GM19395 (cell line): ENCODE measurements at regions not wholly inside any gene's neighbourhood (a gene's known extent, or its start where the extent isn't known, plus 50 kb on each side); places are given as distances from the start of the nearest gene placed in this dataset.

Source experiments
- ATAC-seq: cut with Tn5 transposase; IDR thresholded peaks from one replicate; pipeline ENCODE4 v1.9.1; 2021; ENCODE audit warnings: mild to moderate bottlenecking, moderate library complexity; ENCODE audit not compliant: unreplicated experiment

GRCh38 chr13:50071379-50071778 lies 56.1 kb downstream of the KCNRG start:
- ATAC-seq: no peak

GRCh38 chr13:50072676-50073075 lies 57.4 kb downstream of the KCNRG start:
- no peak for ATAC-seq

GRCh38 chr13:50073340-50073739 lies 58.1 kb downstream of the KCNRG start:
- no peak for ATAC-seq

DNA sequence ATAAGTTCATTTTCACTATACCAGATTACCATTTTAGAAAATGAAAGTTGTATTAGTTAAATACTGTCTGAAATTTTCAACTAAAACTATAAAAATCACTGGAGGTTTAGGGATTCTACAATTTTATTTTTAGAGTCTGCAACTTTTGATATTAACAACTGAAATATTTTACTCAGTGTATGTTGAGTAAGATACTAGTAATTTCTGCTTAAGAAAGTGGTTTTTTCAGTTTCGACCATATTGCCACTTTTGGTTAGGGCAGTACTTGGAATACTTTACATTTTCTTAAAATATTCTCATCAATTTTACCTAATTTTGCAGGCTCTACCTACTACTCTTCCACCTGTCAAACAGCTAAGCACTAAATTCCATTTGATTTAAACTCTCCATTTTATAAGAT lies 59.6 kb downstream of the KCNRG start:
- peak; percentile 77 for ATAC-seq

DNA sequence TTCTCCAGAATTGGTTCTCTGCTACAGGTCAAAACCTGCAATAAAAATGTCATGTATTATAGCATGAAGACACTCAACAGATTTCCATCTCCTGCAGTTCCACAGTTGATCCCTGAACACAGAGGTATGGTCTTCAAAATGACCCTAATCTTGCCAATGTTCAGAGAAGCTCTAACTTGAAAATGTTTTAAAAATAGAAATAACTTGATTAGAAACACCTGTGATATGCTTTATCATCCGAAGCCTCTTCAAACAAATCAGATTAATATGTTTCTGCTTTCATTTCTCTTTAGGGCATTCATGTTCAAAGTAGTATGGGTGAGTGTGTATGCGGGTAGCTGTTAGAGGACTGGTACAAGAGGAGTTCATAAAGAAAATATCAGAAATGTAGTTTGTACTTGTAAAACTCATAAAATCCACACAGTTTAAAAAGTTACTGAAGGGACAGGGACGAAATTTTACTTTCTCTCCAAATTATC lies 60.4 kb downstream of the KCNRG start:
- ATAC-seq: peak; percentile 35

- no peak for ATAC-seq
Measured at GRCh38 chr13:50077431-50077830, 62.2 kb downstream of the KCNRG start.

DNA sequence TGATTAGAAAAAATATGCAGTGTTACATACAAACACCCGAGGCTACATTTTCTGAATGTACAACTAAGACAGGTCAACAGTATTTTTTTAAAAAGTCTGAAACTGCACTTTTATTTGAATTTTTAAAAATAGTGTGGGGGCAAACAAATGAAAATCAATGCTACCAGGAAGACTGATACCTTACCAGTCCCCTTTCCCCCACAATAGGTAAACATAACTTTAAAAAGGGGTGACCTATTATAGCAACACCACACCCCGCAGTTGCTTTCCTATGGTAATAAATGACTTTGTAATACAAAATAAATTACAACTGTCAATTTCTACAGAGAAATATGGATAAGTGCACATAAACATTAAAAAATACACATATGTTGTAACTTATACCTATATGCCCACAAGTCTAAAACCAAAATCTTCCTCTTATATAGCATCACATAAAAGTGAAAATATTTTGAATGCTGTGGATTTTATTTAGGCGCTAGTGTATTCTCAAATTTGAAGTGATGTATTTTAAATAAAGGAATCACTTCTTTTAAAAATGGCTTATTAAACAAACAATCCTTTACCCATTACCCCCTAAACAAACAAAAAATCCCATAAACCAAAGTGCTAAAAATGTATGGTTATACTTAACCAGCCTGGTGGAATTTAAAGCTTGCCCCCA lies 63.1 kb downstream of the KCNRG start:
- ATAC-seq: no peak

DNA sequence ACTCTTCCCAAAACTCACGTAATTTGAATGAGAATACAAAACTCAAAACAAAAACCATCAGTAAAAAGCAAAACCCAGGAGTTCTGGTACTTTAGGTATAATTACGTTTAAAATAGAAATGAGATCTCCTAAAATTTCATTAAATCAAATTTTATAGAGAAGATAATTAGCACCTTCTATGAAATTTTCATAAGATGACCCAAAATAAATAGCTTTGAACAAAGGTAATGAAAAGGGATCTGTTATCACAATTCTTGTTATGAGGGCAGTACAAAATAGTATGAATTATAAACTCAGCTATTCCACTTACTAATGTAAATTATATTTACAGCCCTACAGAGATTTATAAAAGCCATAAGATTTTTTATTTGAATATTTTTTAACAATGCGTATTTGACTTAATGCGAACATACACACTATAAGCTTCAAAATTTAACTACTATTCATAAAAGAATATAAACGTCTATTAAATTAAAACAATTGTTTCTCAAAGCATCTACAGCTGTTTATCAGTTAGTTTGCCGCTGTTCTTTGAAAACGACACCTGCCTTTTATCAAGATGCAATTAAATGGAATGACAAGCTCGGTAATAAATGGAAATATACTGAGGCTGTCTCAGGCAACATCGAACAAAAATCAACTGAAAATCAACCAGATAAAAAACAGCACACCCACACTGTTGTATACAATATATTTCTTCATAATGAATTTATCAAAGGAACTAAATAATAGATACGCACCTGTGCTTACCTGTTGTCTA lies 63.8 kb downstream of the KCNRG start:
- no peak for ATAC-seq

DNA sequence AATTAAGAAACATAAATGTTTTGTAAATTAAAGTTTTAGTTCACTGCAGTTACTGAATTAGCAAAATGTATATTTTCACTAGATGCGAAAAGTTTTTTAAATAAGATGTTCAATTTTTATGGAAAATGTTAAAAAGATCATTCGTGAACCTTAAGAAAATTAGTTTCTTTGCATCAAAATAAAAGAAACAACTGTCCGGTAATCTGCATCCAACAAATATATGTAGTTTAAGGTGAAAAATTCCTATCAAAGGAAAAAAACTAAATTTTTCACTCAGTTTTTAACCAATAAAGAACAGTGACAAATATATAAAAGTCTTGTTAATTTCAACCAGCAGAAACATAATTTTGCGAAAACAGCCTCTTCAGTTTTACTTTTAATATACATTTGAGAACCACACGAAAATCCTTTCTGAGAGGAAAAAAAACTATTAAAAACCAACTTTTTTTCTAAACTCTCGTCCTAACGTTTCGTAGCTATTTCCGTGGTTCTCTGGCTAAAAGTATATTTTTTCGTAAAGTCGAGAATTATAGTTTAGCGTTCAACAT lies 64.5 kb downstream of the KCNRG start:
- ATAC-seq: no peak

DNA sequence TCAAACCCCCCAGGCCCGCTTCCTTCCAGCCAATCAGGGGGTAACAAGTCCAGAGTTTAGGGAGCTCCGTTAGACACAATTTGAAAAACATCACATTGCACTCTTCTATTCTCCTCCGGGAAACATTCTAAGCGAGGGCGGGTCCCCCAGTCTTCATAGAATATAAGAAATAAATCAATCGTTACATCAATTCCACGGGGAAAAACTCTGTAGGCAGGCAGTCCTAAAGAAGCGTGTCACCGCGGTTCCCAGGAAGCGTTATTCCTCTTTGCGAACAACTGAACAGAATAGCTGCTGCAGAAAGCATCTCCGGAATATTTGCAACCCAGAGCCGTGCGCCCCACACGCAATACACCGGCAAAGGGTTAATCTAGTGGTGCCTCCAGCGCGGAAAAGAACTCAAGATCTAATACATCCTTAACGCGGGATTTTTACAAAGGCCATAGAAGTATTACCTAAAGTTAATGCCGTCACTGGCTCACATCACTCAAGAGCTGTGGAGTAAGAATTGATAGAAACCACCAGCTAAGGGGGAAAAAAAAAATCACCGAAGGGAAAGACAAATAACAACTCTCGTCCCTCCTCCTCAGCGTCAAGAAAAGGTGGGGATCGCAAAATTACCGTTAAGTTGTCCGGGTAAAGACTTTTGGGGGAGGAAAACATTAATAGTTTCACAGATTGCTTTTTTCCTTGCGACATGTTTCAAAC lies 65.1 kb downstream of the KCNRG start:
- no peak for ATAC-seq

DNA sequence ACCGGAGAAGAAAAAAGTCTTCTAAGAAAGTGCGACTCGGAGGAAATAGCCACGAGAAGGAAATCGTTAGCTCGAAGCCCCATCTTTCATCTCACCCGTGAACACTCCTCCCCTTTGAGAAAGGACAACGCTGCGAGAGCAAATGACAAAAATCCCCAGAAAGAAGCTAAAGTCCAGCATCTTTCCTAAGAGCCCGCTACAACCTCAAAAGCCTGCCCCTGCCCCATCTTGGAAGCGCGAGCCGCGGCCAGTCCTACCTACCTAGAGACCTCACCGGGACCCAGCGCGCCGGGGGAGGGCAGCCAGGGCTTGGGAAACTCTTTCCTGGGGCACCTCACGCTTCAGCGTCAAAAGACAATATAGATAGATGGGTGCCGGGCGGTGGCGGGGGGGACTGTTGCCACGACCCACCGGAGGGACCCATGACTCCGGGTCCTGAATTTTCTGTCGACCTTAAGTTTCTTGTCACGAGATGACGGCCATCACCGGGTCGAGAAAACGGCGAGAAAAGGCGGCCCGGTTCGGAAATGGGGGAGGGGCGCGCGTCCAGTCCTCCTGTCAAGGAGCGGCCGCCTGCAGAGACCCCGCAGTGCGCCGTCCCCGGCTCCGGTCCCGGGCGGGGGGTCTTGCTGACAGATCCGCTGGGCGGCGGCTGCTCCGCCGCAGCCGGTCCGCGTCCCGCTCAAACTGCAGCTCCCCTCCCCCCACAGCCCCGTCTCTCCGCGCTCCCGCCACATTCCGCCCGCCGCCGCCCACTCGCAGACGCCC lies 65.9 kb downstream of the KCNRG start:
- ATAC-seq: peak; percentile 0

- peak; percentile 72 for ATAC-seq
Measured at GRCh38 chr13:50081679-50082425, 66.6 kb downstream of the KCNRG start.

GRCh38 chr13:50082426-50083281 lies 67.4 kb downstream of the KCNRG start:
- ATAC-seq: peak; percentile 73

DNA sequence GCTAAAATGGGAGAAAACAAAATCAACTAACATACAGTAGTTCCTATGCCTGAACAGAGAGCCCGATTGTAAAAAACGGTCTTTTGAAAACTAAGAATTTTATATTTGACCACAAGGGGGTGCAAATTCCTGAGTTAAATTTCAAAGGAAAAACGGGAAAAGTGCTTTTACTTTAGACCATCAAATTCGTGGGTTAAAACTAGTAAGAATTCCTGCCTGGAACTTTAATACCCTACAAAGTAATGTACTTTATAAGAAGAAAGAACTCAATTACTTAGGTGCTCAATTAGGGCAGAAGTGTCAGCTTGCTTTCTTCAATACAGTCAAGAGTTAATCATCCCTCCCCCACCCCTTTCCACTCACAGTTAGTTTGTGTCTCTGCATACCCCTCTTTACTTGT lies 69.8 kb downstream of the KCNRG start:
- no peak for ATAC-seq

DNA sequence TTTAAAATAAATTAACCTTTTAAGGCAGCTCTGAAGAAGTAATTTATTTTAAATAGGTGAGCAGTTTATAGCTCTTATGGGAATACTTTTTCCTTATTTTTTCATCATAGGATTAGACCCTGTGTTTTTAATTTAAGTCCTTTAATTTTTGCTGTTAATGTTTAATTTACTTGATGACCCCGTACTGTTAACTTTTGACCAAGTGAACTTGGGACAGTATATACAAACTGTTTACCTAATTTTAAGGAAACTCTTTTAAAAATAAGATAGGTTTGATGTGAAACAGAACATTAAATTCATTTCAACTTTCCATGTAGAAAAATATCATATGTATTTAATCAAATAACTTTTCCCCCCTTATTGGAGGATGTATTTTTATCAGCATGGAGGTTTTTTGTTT lies 74.4 kb downstream of the KCNRG start:
- ATAC-seq: no peak

- ATAC-seq: no peak
Measured at GRCh38 chr13:50090211-50090610, 75.0 kb downstream of the KCNRG start.

- no peak for ATAC-seq
Measured at GRCh38 chr13:50094615-50095293, 79.5 kb downstream of the KCNRG start.

DNA sequence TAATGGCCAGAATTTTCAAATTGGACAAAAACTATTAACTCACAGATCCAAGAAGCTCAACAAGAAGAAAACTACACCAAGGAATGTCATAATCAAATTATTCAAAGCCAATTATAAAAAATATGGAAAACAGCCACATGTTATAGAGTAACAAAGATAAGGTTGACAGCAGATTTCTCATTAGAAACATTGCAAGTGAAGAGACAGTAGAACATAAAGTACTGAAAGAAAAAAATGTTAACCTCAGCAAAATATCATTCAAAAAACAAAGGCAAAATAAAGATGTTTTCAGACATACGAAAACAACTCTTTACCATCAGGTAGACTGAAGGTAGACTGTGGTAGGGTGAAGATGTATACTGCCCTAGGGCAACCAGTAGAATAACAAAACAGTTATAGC lies 83.4 kb downstream of the KCNRG start:
- no peak for ATAC-seq

DNA sequence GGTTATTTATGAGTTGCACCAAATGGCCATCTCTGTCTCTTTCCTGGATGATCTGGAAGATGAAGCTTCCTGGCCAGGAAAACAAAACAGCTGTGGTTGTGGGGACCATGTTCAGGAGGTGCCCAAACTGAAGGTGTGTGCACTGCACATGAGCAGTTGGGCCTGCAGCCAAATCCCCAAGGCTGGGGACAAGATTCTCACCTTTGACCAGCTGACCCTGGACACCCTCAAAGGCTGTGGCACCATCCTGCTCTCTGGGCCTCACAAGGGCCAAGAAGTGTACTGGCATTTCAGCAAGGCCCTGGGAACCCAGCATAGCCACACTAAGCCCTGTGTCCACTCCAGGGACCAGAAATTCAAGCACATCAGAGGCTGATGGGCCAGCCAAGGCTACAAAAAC lies 84.2 kb downstream of the KCNRG start:
- no peak for ATAC-seq
